Fibroblast of the aortic adventitia (primary cell): ENCODE measurements at regions not wholly inside any gene's neighbourhood (a gene's known extent, or its start where the extent isn't known, plus 50 kb on each side); places are given as distances from the start of the nearest gene placed in this dataset.

Experiments used
- DNase-seq: peaks from one replicate; pipeline ENCODE4 v3.0.0-alpha.2; 2010; ENCODE audit warnings: low read depth
- H3K4me3 ChIP-seq: 2 replicates; pipeline ENCODE4 v1.5.1; 2011; ENCODE audit warnings: low read depth, mild to moderate bottlenecking, control low read depth, low read length, moderate library complexity
- CTCF ChIP-seq: IDR thresholded peaks from 2 replicates; pipeline ENCODE4 v1.5.1; 2011; ENCODE audit warnings: mild to moderate bottlenecking, low read length, control low read depth, inconsistent platforms; ENCODE audit not compliant: insufficient read depth

GRCh38 chr12:17158201-17158600 lies 552.2 kb upstream of the LMO3 start:
- H3K4me3 ChIP-seq = no peak overlapping the region
- DNase-seq = no peak
- no peak for TF ChIP-seq CTCF

- no peak for TF ChIP-seq CTCF
- DNase-seq = no peak
- H3K4me3 ChIP-seq = no peak overlapping the region
Measured at GRCh38 chr12:17151917-17152316, 546.0 kb upstream of the LMO3 start.

GRCh38 chr12:17148706-17149105 lies 542.7 kb upstream of the LMO3 start:
- no peak overlapping the region for H3K4me3 ChIP-seq
- no peak for TF ChIP-seq CTCF
- DNase-seq = no peak

- no peak for DNase-seq
- H3K4me3 ChIP-seq = no peak overlapping the region
- no peak for TF ChIP-seq CTCF
Measured at GRCh38 chr12:17142856-17143255, 536.9 kb upstream of the LMO3 start.

- no peak for TF ChIP-seq CTCF
Measured at GRCh38 chr12:17139931-17140330, 534.0 kb upstream of the LMO3 start.

GRCh38 chr12:17137396-17137795 lies 531.4 kb upstream of the LMO3 start:
- no peak for DNase-seq
- no peak for TF ChIP-seq CTCF
- H3K4me3 ChIP-seq = no peak overlapping the region

More at GRCh38 chr12:17139931-17140330, 534.0 kb upstream of the LMO3 start:
- no peak overlapping the region for H3K4me3 ChIP-seq
- DNase-seq = no peak

- DNase-seq = no peak
- TF ChIP-seq CTCF = no peak
- H3K4me3 ChIP-seq = no peak overlapping the region
Measured at GRCh38 chr12:17134315-17134714, 528.4 kb upstream of the LMO3 start.
